PFSK-1 (cell line): ENCODE measurements at regions not wholly inside any gene's neighbourhood (a gene's known extent, or its start where the extent isn't known, plus 50 kb on each side); places are given as distances from the start of the nearest gene placed in this dataset.

ENCODE experiments used
- FOXP2 ChIP-seq: optimal IDR thresholded peaks from 2 replicates; pipeline ENCODE3; 2011; ENCODE audit warnings: borderline replicate concordance, control low read depth, inconsistent platforms; ENCODE audit not compliant: insufficient read depth; ENCODE audit errors: extremely low read length, extremely low read depth
- POLR2AphosphoS5 ChIP-seq: IDR thresholded peaks from 2 replicates; pipeline ENCODE4 v1.6.1; 2012; ENCODE audit warnings: low read depth, mild to moderate bottlenecking, control low read depth, low read length, moderate library complexity
- REST ChIP-seq, 2 experiments: IDR thresholded peaks; 2 replicates each; pipeline versions ENCODE4 v1.6.1 to v1.8.0; 2011 to 2012; ENCODE audit warnings: low read depth in 2 of 2, low read length in 2 of 2, control low read depth in 1 of 2, inconsistent platforms in 1 of 2, mild to moderate bottlenecking in 1 of 2, moderate library complexity in 1 of 2; ENCODE audit not compliant: insufficient read depth in 1 of 2
- SIN3A ChIP-seq: IDR thresholded peaks from 2 replicates; pipeline ENCODE4 v1.6.1; 2012; ENCODE audit warnings: mild to moderate bottlenecking, low read length, moderate library complexity, borderline replicate concordance; ENCODE audit not compliant: insufficient read depth

DNA sequence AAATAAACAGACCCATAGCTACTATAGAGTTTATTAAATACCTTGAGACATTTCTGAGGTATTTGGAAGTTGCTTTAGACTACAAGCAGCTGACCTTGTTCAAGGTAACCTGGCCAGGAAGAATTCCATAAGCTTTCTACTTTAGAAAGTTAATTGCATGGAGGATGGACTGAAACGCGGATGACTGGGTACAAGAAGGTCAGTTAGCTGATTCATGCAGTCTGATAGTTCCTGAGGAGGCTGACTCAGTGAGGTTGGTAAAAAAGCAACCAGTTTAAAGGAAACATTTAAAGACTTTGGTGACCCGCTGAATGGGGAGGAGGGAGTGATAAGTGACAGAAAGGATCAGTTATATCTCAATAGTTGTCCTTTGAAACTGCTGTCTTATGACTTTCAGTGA lies 670.1 kb upstream of the CDH9 start:
- no peak for TF ChIP-seq POLR2AphosphoS5
- TF ChIP-seq FOXP2: no peak
- TF ChIP-seq REST (IDR thresholded peaks at IDR 0.05; ENCODE audit: insufficient read depth in 1 of 2, low read depth in 2 of 2, low read length in 2 of 2): no peak
- no peak for TF ChIP-seq SIN3A
